C4-2B (cell line): ENCODE measurements at regions not wholly inside any gene's neighbourhood (a gene's known extent, or its start where the extent isn't known, plus 50 kb on each side); places are given as distances from the start of the nearest gene placed in this dataset.

Source experiments
- H3K27ac ChIP-seq: fragments of 450-650 bp; 2 replicates; pipeline ENCODE4 v1.5.1; 2017
- ZFX ChIP-seq: fragments of 450-650 bp; IDR thresholded peaks from 2 replicates; pipeline ENCODE4 v1.6.1; 2017
- TF ChIP-seq, protein P1 (sequence below): fragments of 450-650 bp; conservative IDR thresholded peaks from 2 replicates; pipeline ENCODE4 v1.5.1; 2017; ENCODE audit warnings: mild to moderate bottlenecking

DNA sequence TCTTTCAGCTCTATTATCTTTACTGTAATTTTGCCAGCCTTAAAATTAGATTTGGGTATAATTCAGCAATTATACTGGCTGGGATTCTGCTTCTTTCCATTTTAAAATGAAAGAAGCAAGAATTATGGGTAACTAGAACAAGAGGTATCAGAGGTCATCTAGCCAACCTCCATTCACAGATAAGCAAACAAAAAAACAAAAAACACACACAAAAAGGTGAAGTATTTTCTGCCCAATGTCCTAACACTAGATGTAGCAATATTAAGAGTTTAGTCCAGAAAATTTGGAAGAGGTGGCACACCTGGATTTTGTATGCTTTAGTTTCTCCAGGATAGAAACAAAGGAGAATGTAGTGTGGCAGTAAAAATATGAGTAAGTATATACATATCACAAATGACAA lies 68.1 kb upstream of the ANXA1 start:
- TF ChIP-seq, protein P1, sequence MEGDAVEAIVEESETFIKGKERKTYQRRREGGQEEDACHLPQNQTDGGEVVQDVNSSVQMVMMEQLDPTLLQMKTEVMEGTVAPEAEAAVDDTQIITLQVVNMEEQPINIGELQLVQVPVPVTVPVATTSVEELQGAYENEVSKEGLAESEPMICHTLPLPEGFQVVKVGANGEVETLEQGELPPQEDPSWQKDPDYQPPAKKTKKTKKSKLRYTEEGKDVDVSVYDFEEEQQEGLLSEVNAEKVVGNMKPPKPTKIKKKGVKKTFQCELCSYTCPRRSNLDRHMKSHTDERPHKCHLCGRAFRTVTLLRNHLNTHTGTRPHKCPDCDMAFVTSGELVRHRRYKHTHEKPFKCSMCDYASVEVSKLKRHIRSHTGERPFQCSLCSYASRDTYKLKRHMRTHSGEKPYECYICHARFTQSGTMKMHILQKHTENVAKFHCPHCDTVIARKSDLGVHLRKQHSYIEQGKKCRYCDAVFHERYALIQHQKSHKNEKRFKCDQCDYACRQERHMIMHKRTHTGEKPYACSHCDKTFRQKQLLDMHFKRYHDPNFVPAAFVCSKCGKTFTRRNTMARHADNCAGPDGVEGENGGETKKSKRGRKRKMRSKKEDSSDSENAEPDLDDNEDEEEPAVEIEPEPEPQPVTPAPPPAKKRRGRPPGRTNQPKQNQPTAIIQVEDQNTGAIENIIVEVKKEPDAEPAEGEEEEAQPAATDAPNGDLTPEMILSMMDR: no peak
- no peak for TF ChIP-seq ZFX
- no peak overlapping the region for H3K27ac ChIP-seq

DNA sequence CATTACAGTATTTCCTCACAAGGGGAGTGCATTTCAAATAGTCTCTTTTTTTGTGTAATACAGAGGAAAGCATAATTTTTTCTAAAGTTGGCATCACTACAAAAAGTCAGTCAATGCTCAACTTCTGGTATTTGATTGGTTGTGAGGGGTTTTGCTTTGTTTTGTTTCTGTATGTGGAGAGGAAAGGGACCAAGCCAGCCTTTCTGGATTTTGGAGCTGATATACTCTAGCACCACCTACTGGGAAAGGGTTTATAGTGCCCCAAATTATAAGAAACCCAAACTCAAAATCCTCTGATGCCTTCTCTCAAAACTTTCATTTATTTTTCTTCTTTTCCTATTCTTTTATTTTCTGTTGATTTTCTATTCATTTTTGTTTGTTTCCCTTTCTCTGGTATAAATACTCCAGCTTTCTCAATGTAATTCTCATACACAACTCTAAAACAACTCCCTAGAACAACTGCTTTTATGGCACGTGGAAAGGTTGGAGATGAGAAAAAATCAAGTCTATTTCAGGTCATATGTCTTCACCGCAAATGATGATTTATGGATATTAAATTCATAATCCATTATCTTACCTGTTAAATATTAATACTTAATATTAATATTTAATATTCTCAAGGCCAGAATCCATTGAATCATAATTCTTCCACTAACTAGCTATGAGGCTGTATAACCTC lies 69.5 kb upstream of the ANXA1 start:
- H3K27ac ChIP-seq: no peak overlapping the region
- TF ChIP-seq, protein P1: peak; percentile 89
- no peak for TF ChIP-seq ZFX

DNA sequence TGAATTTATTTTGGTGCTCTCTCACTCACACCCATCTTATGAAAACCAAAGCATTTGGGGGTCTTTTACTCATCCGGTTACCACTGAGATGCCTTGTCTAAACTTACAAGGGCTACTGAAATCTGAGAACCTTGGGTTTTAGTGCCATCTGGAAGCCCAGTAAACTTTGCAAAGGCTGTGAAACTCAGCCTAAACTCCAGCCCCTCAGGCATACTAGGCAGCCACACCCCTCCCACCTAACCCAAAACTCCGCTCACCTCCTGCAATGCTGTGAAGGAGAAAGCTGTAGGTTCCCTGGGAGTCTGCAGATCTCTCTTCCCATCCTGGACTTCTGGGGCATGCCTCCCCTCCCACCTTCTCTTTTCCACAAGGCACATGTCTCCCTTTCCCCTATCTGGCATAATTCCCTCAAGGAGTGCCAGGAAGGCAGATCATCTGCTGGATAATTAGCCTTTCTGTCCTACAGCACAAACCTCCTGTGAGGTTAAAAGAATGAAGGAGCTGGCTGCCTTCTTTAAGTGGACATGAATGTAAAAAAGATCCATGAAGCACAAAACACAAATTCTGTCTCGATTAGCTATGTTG lies 71.5 kb upstream of the ANXA1 start:
- TF ChIP-seq ZFX: no peak
- no peak overlapping the region for H3K27ac ChIP-seq

DNA sequence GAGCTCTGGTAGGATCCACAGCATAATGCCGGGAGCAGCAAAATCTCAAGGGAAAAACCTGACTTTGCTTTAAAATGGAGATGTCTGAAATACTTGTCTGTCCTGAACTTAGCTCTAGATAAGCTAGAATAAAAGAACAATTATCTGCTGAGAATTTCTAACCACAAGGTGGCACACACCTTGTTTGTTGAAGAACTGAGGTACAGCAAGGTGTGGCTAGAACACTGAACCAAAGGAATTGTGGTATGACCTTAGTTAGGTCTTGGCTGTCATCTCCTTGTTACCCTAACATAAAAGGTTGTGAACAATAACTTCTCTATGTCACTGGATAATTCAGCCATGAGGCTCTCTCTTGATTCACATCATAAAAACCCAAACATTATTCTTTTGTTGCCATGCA lies 72.3 kb upstream of the ANXA1 start:
- TF ChIP-seq ZFX: no peak
- TF ChIP-seq, protein P1: peak; percentile 57
- no peak overlapping the region for H3K27ac ChIP-seq

DNA sequence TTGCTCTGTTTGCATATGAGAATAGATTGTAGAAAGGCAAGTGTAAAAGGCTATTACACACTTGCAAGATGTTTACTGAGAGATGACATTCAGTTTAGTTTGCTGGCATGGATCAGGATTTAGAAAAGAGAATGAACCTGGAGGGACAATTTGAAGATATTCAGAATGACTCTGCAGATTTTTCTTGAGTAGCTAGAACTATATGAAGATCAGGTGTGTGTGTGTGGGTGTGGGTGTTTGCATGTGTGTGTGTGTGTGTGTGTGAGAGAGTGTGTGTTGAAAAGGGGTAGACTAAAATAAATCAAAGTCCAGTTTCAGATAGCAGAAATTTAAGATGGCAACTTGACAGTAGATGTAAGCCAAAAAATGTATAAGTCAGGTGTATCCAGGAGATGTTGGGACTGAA lies 74.0 kb upstream of the ANXA1 start:
- TF ChIP-seq ZFX: no peak
- TF ChIP-seq, protein P1: no peak
- H3K27ac ChIP-seq: no peak overlapping the region

DNA sequence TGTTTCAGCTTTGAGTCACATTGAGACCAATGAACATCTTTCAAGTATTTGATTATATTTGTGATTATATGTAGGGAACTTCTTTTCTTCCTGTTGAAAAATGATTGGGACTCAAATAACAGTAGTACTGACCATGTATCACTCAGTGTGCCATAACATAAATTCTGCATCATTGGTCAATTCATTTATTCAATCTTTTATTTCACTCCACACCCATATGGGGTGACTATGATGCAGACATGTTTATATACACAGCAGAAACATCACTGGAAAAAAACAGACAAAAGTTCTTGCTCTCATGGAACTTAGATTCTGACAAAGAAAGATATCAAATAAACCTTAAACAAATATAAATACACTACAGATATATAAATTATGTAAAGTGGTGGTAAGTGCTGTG lies 74.7 kb upstream of the ANXA1 start:
- TF ChIP-seq, protein P1: no peak
- no peak for TF ChIP-seq ZFX
- H3K27ac ChIP-seq: no peak overlapping the region

DNA sequence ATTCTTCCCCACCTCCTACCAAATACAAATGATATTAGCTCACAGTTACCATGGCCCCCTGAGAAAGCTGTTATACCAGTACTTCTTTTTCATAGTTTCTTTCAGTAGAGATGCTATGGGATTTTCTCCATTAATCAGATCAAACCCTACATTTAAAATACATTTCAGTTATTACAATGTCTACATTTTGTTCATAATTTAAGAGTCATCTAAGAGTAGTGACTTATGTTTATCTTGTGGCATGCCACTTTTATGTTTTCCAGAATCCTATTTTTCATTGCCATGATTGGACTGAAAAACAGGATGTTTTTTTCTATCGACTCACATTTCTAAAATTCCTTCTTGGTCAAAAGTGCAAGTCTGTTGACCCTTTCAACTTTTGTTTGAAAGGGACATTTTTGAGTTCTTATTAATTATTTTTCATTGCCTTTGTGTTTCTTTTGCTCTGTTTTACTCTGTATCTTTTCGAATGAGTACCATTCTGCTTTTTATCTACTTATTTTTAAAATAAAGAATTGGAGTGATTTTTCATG lies 77.4 kb upstream of the ANXA1 start:
- TF ChIP-seq, protein P1: no peak
- no peak for TF ChIP-seq ZFX

More for the DNA sequence above, 77.4 kb upstream of the ANXA1 start:
- no peak overlapping the region for H3K27ac ChIP-seq
